Midbrain (tissue), 1 donor: ENCODE measurements at regions not wholly inside any gene's neighbourhood (a gene's known extent, or its start where the extent isn't known, plus 50 kb on each side); places are given as distances from the start of the nearest gene placed in this dataset.

Experiments
- DNase-seq: peaks from one replicate; lab custom pipeline; 2025; lab: John Stamatoyannopoulos, UW

GRCh38 chr2:200725596-200725995 lies 86.1 kb upstream of the BZW1 start:
- no peak for DNase-seq

GRCh38 chr2:200728630-200729029 lies 83.1 kb upstream of the BZW1 start:
- no peak for DNase-seq

- DNase-seq: no peak
Observed at GRCh38 chr2:200730302-200730701, 81.4 kb upstream of the BZW1 start.

GRCh38 chr2:200730960-200731359 lies 80.8 kb upstream of the BZW1 start:
- no peak for DNase-seq

GRCh38 chr2:200732866-200733265 lies 78.8 kb upstream of the BZW1 start:
- DNase-seq: no peak

- no peak for DNase-seq
Observed at GRCh38 chr2:200733713-200734198, 78.0 kb upstream of the BZW1 start.

- DNase-seq: peak; percentile 75
Observed at GRCh38 chr2:200735061-200735460, 76.6 kb upstream of the BZW1 start.

- no peak for DNase-seq
Observed at GRCh38 chr2:200736646-200737274, 75.0 kb upstream of the BZW1 start.

- no peak for DNase-seq
Observed at GRCh38 chr2:200737585-200737984, 74.1 kb upstream of the BZW1 start.

- no peak for DNase-seq
Observed at GRCh38 chr2:200738590-200738989, 73.1 kb upstream of the BZW1 start.

GRCh38 chr2:200740907-200741306 lies 70.8 kb upstream of the BZW1 start:
- no peak for DNase-seq

- DNase-seq: no peak
Observed at GRCh38 chr2:200741468-200742202, 70.1 kb upstream of the BZW1 start.

- no peak for DNase-seq
Observed at GRCh38 chr2:200742426-200742825, 69.3 kb upstream of the BZW1 start.

GRCh38 chr2:200743042-200743676 lies 68.6 kb upstream of the BZW1 start:
- DNase-seq: no peak

GRCh38 chr2:200744201-200744602 lies 67.5 kb upstream of the BZW1 start:
- DNase-seq: no peak

- no peak for DNase-seq
Observed at GRCh38 chr2:200746301-200746700, 65.4 kb upstream of the BZW1 start.

- DNase-seq: no peak
Observed at GRCh38 chr2:200747668-200748618, 63.8 kb upstream of the BZW1 start.

- DNase-seq: no peak
Observed at GRCh38 chr2:200748779-200749178, 62.9 kb upstream of the BZW1 start.

- DNase-seq: no peak
Observed at GRCh38 chr2:200749631-200750322, 61.9 kb upstream of the BZW1 start.

GRCh38 chr2:200750323-200750910 lies 61.3 kb upstream of the BZW1 start:
- no peak for DNase-seq

- DNase-seq: no peak
Observed at GRCh38 chr2:200751786-200752185, 59.9 kb upstream of the BZW1 start.
